Chondrocyte (in vitro differentiated cells): ENCODE measurements at regions not wholly inside any gene's neighbourhood (a gene's known extent, or its start where the extent isn't known, plus 50 kb on each side); places are given as distances from the start of the nearest gene placed in this dataset.
"Not testable (repeated sequence)": the region's sequence is repeated elsewhere in the genome, so short reads cannot be mapped to it uniquely, and the experiment has no call there.

Experiments
- DNase-seq: peaks from one replicate; pipeline ENCODE4 v3.0.0; 2021; ENCODE audit warnings: mixed read lengths, low spot score
- H3K27ac Mint-ChIP-seq: one replicate; pipeline ENCODE4 v1.8.0; 2021; ENCODE audit warnings: mild to moderate bottlenecking, moderate library complexity, mixed read lengths; ENCODE audit not compliant: unreplicated experiment
- H3K27me3 Mint-ChIP-seq: 2 replicates; pipeline ENCODE4 v1.8.0; 2021; ENCODE audit warnings: low read depth, mixed read lengths
- H3K36me3 Mint-ChIP-seq: 2 replicates; pipeline ENCODE4 v1.8.0; 2021; ENCODE audit warnings: low read depth, mixed read lengths
- H3K4me1 Mint-ChIP-seq: 2 replicates; pipeline ENCODE4 v1.8.0; 2021; ENCODE audit warnings: low read depth, mild to moderate bottlenecking, mixed read lengths
- H3K4me3 Mint-ChIP-seq: one replicate; pipeline ENCODE4 v1.8.0; 2021; ENCODE audit warnings: mild to moderate bottlenecking, moderate library complexity, mixed read lengths; ENCODE audit not compliant: unreplicated experiment
- H3K9me3 Mint-ChIP-seq: 2 replicates; pipeline ENCODE4 v1.8.0; 2021; ENCODE audit warnings: low read depth, mixed read lengths
- CTCF ChIP-seq: fragments of 200-600 bp; sonication (generic); IDR thresholded peaks from 2 replicates; pipeline ENCODE4 v1.5.0; 2021; ENCODE audit warnings: antibody characterized with exemption, mild to moderate bottlenecking, moderate library complexity

DNA sequence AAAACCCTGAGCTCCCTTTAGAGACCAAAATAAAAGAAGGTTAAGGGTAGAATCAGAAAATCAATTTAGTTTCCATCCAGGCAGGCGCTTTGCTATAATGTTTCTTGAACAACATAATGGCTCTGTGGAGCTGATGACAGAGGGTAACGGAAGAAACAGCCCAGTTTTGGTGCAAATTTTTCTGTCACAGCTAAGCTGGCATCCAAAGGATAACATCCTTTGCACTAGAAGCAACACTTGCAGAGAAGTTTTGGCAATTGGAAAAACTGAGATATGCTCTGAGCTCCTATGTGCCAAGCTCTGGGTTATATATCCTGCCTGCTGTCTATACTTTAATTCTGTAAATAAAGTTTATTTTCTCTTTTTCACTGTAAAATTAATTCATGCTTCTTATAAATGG, 495.3 kb upstream of the API5 start:
- Mint-ChIP-seq H3K4me3 (no peak overlapping the region), H3K36me3 (no peaks in the 10 kb centered on the region), H3K9me3 (peaks cover 4% of the 10 kb centered on the region), H3K27ac (no peak overlapping the region), H3K27me3 (no peaks in the 10 kb centered on the region), H3K4me1 (no peaks in the 10 kb centered on the region)
- no peak for TF ChIP-seq CTCF
- DNase-seq, result no peak

DNA sequence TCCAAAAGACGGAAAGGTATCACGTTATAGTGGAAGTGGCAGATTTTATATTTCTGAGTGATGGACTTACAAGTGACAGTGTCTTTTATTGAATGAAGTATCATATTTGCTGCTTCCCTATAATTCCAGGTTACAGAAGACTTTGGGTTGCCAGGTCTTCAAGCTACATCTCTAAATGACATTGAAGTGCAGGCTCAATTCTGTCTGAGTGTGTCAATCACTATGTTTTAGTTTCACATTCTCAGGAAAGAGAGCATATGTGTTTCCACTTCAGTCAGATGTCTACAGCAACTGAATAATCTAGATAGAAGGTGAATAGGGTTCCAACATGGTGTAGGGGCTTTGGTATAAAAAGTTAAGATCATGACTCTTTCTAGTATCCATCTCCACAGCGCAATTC, 492.7 kb upstream of the API5 start:
- Mint-ChIP-seq H3K4me1 (no peaks in the 10 kb centered on the region), H3K36me3 (no peaks in the 10 kb centered on the region), H3K4me3 (no peak overlapping the region), H3K9me3 (no peaks in the 10 kb centered on the region), H3K27me3 (no peaks in the 10 kb centered on the region), H3K27ac (no peak overlapping the region)
- no peak for DNase-seq
- TF ChIP-seq CTCF, result no peak

DNA sequence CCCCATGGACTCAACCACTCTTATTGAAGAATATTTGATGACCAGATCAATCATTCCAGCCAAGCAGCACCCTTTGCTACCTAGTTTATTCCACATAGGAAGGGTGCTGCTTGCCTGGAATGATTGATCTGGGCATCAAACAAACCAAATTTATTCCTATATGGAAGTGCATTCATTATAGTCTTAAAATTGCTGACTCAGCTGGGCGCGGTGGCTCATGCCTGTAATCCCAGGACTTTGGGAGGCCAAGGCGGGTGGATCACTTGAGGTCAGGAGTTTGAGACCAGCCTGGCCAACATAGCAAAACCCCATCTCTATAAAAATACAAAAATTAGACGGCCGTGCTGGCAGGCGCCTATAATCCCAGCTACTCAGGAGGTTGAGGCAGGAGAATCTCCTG, 489.6 kb upstream of the API5 start:
- H3K9me3 Mint-ChIP-seq, H3K36me3 Mint-ChIP-seq, H3K27ac Mint-ChIP-seq, DNase-seq, H3K27me3 Mint-ChIP-seq, H3K4me3 Mint-ChIP-seq, H3K4me1 Mint-ChIP-seq: not testable (repeated sequence)

- no peak for DNase-seq
- no peaks in the 10 kb centered on the region for H3K4me1 Mint-ChIP-seq
- no peak for TF ChIP-seq CTCF
- H3K9me3 Mint-ChIP-seq, result no peaks in the 10 kb centered on the region
- H3K27ac Mint-ChIP-seq, result no peak overlapping the region
- no peaks in the 10 kb centered on the region for H3K27me3 Mint-ChIP-seq
- no peak overlapping the region for H3K4me3 Mint-ChIP-seq
- no peaks in the 10 kb centered on the region for H3K36me3 Mint-ChIP-seq
These were observed 488.2 kb upstream of the API5 start for GRCh38 chr11:42823546-42823945.

DNA sequence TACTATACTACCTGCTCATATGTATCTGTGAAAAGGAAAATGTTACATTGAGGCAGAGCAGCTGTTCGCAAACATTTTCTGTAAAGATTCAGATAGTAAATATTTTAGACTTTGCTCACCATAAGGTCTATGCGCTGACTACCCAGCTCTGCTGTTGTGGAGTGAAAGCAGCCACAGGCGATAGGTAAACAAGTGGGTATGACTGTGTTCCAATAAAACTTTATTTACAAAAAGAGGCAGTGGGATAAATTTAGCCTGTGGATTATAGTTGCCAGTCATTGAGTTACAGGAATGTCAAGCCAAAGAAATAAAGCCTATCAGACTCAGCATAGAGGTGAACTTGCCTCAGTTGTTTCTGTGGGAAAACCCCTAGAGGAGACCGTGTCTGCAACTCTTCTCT, 487.7 kb upstream of the API5 start:
- Mint-ChIP-seq H3K27ac (no peak overlapping the region), H3K9me3 (no peaks in the 10 kb centered on the region), H3K4me3 (no peak overlapping the region), H3K27me3 (no peaks in the 10 kb centered on the region), H3K36me3 (no peaks in the 10 kb centered on the region), H3K4me1 (no peaks in the 10 kb centered on the region)
- no peak for DNase-seq
- TF ChIP-seq CTCF, result no peak

DNA sequence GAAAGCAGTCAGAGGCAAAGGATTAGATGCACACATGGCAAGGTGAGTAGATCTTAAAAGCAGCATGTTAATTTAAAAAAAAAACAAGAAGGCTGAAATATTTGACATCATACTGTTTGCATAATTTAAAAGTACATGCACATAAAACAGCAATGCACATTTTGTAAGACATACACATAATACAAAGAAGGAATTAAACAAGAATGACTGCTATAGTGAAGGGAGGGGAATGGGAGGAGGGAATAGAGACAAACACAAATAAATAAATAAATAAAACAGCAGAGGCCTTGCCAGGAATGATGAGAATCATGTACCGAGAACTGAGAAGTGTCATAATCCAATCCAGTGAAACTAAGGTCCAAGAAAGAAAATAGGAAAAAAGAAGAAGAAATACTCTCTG, 486.2 kb upstream of the API5 start:
- Mint-ChIP-seq H3K27me3 (no peaks in the 10 kb centered on the region), H3K27ac (no peak overlapping the region), H3K4me1 (no peaks in the 10 kb centered on the region), H3K36me3 (no peaks in the 10 kb centered on the region), H3K9me3 (no peaks in the 10 kb centered on the region), H3K4me3 (no peak overlapping the region)
- no peak for DNase-seq
- TF ChIP-seq CTCF, result no peak
